GM21528 (cell line): ENCODE measurements at regions not wholly inside any gene's neighbourhood (a gene's known extent, or its start where the extent isn't known, plus 50 kb on each side); places are given as distances from the start of the nearest gene placed in this dataset.

Source experiments
- ATAC-seq: cut with Tn5 transposase; IDR thresholded peaks from one replicate; pipeline ENCODE4 v1.9.1; 2021; ENCODE audit warnings: mild to moderate bottlenecking, moderate library complexity; ENCODE audit not compliant: unreplicated experiment, low FRiP score

DNA sequence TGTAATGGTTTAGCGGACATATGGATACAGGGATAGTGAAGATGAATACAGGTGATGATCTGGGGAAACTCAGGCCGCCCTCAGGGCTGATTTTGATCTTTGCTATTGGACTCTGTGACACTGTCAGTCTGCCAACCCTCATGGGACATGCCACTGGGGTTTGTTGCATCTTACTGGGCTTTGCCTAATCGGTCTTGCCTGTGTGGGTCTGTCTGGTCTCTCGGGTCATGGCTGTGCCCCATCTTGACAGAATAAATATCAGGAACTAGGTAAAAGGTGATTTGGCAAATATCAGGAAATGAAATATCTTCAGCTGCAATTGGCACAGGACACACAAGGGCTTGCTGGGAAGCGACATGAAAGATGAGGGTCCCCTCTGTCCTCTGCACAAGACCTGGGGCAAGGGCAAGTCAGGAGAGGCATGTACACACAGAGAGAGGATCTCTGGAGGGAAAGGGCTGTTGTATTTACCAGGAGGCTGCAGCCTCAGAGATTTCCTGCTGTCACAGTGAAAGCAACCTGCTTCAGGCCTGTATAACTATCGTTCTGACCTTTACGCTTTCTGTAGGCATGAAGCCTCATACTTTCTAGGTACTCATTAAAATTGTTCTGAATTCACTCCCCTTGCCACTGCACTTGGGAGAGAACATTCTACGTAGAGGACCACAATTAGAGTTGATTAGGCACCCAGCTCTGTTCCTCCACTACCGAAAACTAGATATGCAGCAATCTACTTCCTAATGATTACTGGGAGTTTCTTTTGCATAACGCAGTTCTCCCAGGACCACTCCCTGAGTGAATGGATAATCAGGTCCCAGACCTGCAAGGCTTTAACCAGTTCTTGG, 52.0 kb upstream of the GADD45A start:
- no peak for ATAC-seq

DNA sequence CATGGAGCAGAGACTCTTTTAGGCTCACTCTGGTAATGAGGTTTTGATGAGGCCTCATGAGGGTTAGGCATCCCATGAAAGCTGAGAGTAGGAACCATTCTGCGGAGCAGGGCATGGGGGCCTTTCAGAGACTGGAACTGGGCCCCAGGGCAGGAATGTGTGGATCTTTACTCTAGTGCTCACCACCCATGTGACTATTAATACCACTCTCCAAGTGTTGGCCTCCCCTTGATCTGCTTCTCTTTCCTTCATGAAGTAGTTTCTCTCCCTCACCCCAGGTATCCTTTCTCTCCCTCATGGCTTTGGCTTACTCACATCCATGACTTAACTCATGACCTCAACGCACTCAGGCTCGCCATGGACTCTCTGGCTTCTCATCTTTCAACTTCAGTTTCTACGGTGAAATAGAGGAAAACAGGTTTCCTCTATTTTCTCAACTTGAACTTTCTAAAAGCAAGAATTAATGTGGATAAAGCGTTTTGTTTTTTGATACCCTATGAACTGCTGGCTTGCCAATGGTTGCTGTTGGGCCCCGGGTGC, 50.5 kb upstream of the GADD45A start:
- ATAC-seq, result no peak

DNA sequence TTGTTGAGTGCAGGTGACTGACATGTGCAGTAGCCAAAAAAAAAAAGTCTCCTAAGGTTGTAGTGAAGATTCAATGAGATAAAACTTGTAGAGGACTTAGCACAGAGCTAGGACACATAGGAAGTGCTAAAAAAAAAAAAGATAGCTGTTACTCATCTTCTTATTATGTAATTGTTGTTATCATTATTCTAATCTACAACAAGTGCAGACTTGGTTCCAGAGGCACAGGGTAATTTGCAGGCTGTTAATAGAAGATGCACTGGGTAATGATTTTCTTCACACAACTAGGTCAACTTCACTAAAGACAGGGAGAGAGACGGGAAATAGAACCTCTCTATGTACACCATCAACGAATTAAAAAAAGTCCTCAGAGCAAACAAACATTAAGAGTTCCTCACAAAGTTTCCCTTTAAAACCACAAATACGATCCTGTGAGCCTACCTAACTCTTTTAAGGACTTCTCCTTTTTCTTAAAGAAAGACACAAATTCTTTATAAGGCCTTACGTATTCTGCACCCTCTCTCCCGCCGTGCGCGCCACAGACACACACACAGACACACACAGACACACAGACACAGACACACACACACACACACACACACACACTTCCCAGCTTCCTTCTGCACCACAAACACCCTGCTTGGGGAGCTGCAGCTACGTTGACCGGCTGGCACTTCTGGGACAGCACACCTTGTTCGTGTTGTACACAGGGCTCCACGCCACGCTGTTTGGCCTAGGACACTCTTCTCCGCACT, 49.8 kb upstream of the GADD45A start:
- ATAC-seq, result no peak
